Stimulated activated naive CD8-positive, alpha-beta T cell treated with anti-CD3 and anti-CD28 coated beads, Interleukin-15, amount 100 ng/mL, for 72 hours (primary cell): ENCODE measurements at regions not wholly inside any gene's neighbourhood (a gene's known extent, or its start where the extent isn't known, plus 50 kb on each side); places are given as distances from the start of the nearest gene placed in this dataset.
"Not testable (repeated sequence)": the region's sequence is repeated elsewhere in the genome, so short reads cannot be mapped to it uniquely, and the experiment has no call there.

Experiments used
- ATAC-seq: fragments of 150-1000 bp; cut with Tn5 transposase; 2 replicates; pipeline ENCODE4 v1.10.0; 2021; ENCODE audit warnings: mild to moderate bottlenecking, moderate library complexity
- DNase-seq, 2 donors: peaks; one replicate each; pipeline ENCODE4 v3.0.0; 2021 to 2022
- H3K27ac Mint-ChIP-seq, 2 donors: one replicate each; pipeline ENCODE4 v1.8.0; 2022; ENCODE audit warnings: mild to moderate bottlenecking in 2 of 2, mixed read lengths in 2 of 2, moderate library complexity in 2 of 2
- H3K27me3 Mint-ChIP-seq: one replicate; pipeline ENCODE4 v1.8.0; 2022; ENCODE audit warnings: mixed read lengths
- H3K4me1 Mint-ChIP-seq: one replicate; pipeline ENCODE4 v1.8.0; 2022; ENCODE audit warnings: mild to moderate bottlenecking, mixed read lengths
- H3K4me3 Mint-ChIP-seq, 2 donors: one replicate each; pipeline ENCODE4 v1.8.0; 2022; ENCODE audit warnings: mild to moderate bottlenecking in 2 of 2, mixed read lengths in 2 of 2, moderate library complexity in 1 of 2
- H3K9me3 Mint-ChIP-seq, 2 donors: one replicate each; pipeline ENCODE4 v1.8.0; 2022; ENCODE audit warnings: mixed read lengths in 2 of 2

DNA sequence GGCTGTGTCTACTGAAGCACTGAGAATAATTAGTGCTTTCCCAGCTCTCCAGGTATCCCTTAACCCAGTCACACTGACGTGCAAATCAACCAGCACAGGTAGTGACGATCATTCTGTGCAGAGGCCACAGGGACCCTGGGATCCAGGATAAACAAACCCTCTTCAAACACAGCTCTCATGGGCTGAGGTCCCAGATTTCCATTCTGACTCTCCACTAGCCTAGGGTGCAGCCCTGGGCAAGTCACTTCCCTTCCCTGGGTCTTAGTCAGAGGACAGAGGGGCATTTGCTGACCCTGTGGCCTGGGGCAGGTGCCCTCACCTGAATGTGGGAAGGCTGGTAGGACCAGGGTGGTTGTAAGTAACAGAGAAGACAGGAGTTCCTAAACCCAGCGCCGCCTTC, 724.7 kb downstream of the MATN1 start:
- Mint-ChIP-seq H3K27ac (no peak overlapping the region), H3K4me3 (no peak overlapping the region), H3K27me3 (peaks cover 7% of the 10 kb centered on the region), H3K4me1 (no peaks in the 10 kb centered on the region), H3K9me3 (peaks cover 11% of the 10 kb centered on the region in 2 donors)
- no peak for ATAC-seq
- DNase-seq, result no peak

DNA sequence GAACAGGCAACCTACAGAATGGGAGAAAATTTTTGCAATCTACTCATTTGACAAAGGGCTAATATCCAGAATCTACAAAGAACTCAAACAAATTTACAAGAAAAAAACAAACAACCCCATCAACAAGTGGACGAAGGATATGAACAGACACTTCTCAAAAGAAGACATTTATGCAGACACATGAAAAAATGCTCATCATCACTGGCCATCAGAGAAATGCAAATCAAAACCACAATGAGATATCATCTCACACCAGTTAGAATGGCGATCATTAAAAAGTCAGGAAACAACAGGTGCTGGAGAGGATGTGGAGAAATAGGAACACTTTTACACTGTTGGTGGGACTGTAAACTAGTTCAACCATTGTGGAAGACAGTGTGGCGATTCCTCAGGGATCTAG, 725.6 kb downstream of the MATN1 start:
- not testable (repeated sequence) for H3K4me3 Mint-ChIP-seq, H3K27ac Mint-ChIP-seq, DNase-seq, H3K4me1 Mint-ChIP-seq, H3K27me3 Mint-ChIP-seq, ATAC-seq
- peaks cover 18 to 20% of the 10 kb centered on the region in 2 donors for H3K9me3 Mint-ChIP-seq

DNA sequence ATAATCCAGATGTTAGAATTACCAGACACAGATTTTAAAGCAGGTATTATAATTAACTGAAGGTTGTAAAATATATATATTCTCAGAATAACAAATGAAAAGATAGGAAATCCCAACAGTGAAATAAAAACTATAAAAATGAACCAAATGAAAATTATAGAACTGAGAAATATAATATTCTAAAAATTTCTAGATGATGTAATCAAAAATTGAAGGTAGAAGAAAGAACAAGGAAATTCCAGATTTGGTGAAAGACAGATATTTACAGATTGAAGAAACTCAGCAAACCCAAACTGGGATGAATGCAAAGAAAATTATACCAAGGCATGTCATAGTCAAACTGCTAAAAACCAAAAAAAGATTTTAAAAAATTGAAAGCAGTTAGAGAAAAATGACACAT, 729.4 kb downstream of the MATN1 start:
- H3K9me3 Mint-ChIP-seq, result peaks cover 18 to 27% of the 10 kb centered on the region in 2 donors
- no peak overlapping the region for H3K27ac Mint-ChIP-seq
- H3K27me3 Mint-ChIP-seq, result peaks cover 8% of the 10 kb centered on the region
- H3K4me3 Mint-ChIP-seq, result no peak overlapping the region
- no peak for DNase-seq
- no peak for ATAC-seq
- no peaks in the 10 kb centered on the region for H3K4me1 Mint-ChIP-seq

DNA sequence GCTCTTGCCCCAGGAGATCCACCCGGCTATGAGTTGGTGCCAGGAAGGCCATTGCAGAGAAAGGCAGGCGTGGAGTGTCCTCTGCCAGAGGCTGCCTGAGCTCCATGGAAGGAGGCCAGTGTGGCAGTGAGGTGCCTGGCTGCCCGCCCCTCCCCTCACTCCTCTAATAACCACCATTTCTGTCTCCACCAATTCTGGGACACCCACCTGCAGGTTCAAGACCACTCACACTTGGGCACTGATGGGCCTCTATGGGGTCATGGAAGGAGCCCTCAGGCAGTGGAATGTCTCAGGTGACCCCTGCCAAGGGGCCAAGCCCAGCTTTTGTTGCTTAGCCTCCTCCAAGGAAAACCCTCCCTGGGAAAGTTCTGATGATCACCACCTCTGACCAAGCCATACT, 731.6 kb downstream of the MATN1 start:
- no peak for DNase-seq
- ATAC-seq, result no peak
- Mint-ChIP-seq H3K27ac (no peak overlapping the region), H3K4me3 (no peak overlapping the region), H3K4me1 (no peaks in the 10 kb centered on the region), H3K27me3 (peaks cover 8% of the 10 kb centered on the region), H3K9me3 (peaks cover 18 to 27% of the 10 kb centered on the region in 2 donors)

DNA sequence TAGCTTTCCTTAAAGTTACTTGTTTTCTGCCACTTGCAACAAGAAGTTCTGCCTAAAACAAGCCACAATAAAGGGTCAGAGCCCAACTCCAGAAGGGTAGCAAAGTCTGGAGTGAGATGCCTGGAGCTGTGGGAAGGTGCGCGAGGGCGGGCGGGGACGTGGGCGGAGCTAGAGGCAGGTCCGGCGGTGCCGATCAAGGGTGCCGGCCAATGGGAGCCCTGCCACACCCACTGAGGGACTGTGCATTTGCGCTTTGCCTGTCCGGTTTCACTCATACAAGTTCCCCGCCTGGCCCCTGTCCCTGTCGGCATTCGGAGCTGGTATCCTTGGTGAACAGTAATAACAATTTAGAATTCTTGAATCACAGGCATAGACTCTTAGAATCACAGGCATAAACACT, 732.4 kb downstream of the MATN1 start:
- no peak overlapping the region for H3K27ac Mint-ChIP-seq
- H3K27me3 Mint-ChIP-seq, result peaks cover 8% of the 10 kb centered on the region
- H3K9me3 Mint-ChIP-seq, result peaks cover 14 to 24% of the 10 kb centered on the region in 2 donors
- no peak for DNase-seq
- ATAC-seq, result no peak
- H3K4me3 Mint-ChIP-seq, result no peak overlapping the region
- no peaks in the 10 kb centered on the region for H3K4me1 Mint-ChIP-seq

DNA sequence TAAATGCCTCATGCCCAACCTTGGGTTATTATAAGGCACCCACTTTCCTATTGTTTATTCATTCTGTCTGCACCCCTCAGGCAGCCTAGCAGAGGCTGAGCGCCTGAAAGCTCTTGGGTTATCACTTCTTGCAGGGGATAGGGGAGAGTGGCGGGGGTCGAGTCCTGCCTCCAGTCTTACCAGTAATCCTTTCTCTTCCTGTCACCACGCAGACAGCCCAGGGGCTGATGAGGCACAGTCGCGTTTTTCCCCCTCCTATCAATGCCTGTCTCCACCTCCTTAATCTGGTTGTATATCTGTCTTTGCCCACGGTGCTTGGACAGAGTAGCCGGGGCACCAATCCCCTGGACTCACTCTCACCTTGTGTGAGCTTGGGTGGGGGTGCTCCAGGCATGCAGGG, 733.1 kb downstream of the MATN1 start:
- no peak overlapping the region for H3K27ac Mint-ChIP-seq
- peaks cover 12 to 16% of the 10 kb centered on the region in 2 donors for H3K9me3 Mint-ChIP-seq
- DNase-seq (no peak), ATAC-seq (no peak)
- no peaks in the 10 kb centered on the region for H3K4me1 Mint-ChIP-seq
- no peak overlapping the region for H3K4me3 Mint-ChIP-seq
- H3K27me3 Mint-ChIP-seq, result peaks cover 8% of the 10 kb centered on the region

DNA sequence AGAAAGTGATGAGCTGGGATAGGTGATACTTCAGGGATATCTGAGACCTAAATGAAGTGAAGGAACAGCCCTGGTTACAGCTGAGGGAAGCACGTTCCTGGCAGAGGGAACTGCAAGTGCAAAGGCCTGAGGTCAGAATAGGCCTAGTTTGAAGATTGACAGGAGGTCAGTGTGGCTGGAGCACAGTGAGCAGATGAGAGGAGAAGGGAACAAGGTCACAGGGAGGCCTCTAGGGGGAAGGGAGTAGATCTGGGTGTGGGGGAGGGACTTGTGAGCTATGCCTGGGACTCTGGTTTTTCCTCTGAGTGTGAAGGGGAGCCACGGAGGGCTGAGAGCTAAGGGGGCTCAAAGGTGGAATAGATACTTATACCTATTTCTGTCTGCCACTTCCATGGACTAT, 736.4 kb downstream of the MATN1 start:
- no peak overlapping the region for H3K27ac Mint-ChIP-seq
- no peaks in the 10 kb centered on the region for H3K9me3 Mint-ChIP-seq
- DNase-seq (no peak), ATAC-seq (no peak)
- H3K4me1 Mint-ChIP-seq, result no peaks in the 10 kb centered on the region
- peaks cover 20% of the 10 kb centered on the region for H3K27me3 Mint-ChIP-seq
- H3K4me3 Mint-ChIP-seq, result no peak overlapping the region

DNA sequence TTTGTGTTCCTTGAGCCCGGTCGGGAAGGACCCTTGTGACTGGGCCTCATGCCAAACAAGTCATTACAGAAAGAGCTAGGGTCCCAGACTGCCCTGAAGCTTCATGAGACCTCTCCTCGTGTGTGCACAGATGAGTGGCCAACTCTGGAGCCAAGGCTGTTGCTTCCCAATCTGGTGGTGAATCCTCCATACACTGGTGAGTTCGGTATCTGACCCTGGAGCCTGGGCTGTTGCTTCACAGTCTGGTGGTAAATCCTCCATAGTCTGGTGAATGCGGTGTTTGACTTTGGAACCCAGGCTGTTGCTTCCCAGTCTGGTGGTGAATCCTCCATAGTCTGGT, 737.8 kb downstream of the MATN1 start:
- DNase-seq, result no peak
- ATAC-seq, result no peak
- Mint-ChIP-seq H3K4me1 (no peaks in the 10 kb centered on the region), H3K27me3 (peaks cover 18% of the 10 kb centered on the region), H3K9me3 (no peaks in the 10 kb centered on the region), H3K27ac (no peak overlapping the region), H3K4me3 (no peak overlapping the region)

DNA sequence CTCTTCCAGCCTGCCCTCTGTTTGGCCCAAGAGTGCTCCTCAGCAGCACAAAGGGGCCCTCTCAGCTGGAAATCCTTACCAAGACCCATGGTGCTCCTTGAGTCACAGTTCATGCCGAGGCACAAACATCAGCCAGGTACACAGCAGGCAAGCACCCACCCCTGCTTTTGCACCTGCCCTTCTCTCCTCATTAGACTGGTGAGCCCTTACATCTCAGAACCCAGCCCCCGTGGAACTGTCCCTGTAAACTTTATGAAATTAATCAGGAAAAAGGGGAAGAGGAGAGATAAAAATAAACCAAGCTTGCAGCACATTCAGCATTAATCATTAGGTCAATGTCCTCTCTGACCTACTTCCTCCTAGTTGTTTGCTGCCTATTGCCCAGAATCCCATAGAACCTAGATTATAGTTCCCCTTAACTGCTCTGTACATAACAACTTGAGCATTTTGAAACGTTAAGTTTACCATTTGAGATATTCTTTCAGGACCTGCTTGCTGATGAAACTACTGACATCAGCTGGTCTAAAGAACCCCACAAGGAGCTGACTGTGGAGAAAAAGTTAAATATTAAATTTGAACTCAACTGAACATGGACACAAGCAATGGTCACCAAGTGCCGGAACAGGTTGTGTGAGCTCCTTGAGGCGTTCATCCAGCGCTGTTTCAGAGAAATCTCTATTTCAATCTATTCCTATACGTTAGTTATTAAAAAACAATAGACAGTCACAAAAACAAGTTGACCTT, 738.4 kb downstream of the MATN1 start:
- H3K4me1 Mint-ChIP-seq, result no peaks in the 10 kb centered on the region
- no peak overlapping the region for H3K27ac Mint-ChIP-seq
- H3K9me3 Mint-ChIP-seq, result no peaks in the 10 kb centered on the region
- DNase-seq (no peak), ATAC-seq (no peak)
- H3K27me3 Mint-ChIP-seq, result peaks cover 12% of the 10 kb centered on the region
- H3K4me3 Mint-ChIP-seq, result no peak overlapping the region

DNA sequence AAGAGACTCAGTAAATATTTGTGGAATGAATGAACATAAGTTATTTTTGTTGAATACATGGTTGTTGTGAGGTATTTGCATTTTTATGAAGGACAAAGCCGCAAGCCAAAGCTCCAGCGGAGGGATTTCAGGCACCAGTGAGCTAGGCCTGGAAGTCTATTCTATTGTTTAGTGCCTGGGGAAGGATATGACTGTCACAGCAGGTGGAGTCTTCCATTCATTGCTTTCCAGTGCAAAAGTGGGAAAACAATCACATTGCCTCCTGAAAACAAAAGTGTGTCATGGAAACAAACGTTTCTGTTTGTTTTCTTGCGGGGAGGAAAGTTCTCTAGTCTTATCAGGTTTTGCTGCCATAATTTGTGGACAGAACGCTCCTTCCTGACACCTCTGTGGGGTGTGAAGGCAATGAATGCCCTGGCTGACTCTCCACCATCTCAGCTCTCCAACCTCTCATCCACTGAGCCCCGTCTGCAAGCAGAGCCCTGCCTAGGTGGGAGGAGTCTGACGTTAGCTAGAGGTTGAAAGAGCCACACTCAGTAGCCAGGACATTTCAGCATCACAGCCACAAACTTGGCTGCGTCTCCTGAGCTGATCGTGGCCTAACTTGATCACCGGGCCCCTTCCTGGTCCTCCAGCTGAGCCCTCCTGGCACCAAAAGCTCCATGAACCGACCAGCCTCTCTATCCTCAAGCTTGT, 739.1 kb downstream of the MATN1 start:
- Mint-ChIP-seq H3K4me3 (no peak overlapping the region), H3K4me1 (no peaks in the 10 kb centered on the region), H3K27me3 (peaks cover 12% of the 10 kb centered on the region), H3K27ac (no peak overlapping the region), H3K9me3 (no peaks in the 10 kb centered on the region)
- no peak for DNase-seq
- no peak for ATAC-seq

DNA sequence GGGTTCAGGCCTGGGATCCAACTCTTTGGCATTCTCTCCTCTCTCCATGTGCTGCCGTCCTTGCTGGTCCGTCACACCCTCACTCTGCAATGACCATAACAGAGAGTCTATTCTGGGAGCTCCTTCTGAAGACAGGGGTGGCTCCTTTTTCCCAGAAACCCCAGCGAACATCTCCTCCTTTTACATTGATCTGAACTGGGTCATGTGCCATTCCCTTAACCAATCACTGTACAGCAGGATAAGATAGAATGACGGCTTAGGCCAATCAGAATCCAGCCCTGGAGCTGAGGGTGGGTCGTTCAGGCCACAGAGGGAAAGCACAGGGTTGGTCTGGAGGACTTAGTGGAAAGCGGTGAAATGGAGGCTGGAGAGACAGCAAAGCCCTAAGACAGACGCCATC, 740.1 kb downstream of the MATN1 start:
- Mint-ChIP-seq H3K27me3 (peaks cover 12% of the 10 kb centered on the region), H3K27ac (no peak overlapping the region), H3K4me3 (no peak overlapping the region), H3K9me3 (no peaks in the 10 kb centered on the region), H3K4me1 (no peaks in the 10 kb centered on the region)
- no peak for ATAC-seq
- no peak for DNase-seq

DNA sequence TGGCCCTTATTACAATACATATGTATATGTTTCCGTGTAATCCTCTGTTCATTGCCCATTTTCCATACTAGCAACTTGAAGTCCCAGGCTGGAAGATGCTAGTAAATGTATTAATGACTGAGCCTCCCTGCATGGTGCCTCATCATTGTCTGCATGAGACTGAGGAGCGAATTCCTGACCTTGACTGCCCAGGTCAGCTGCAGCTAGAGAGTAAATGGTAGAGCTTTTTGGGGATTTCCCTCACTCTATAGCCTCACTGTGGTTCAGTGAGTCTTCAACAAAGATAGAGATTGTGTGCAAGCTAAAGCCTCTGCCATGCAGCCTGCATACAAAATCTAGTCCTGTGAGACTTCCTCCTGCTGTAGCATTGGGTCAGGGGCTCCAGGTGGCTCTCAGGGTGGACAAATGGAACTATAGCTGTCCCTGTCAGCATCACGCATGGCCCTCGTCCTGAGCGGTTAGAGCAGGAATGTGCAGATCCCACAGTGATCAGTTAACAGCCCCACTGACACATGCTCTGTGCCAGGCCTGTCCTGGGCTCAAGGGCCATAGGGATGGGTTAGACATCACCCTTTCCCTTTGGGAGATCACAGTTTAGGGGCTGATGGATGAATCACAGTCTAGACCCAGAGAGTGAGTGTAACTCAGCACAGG, 741.7 kb downstream of the MATN1 start:
- Mint-ChIP-seq H3K4me3 (no peak overlapping the region), H3K9me3 (peaks cover 0 to 8% of the 10 kb centered on the region in 2 donors), H3K27me3 (peaks cover 12% of the 10 kb centered on the region), H3K4me1 (no peaks in the 10 kb centered on the region), H3K27ac (no peak overlapping the region)
- ATAC-seq (no peak), DNase-seq (no peak)

DNA sequence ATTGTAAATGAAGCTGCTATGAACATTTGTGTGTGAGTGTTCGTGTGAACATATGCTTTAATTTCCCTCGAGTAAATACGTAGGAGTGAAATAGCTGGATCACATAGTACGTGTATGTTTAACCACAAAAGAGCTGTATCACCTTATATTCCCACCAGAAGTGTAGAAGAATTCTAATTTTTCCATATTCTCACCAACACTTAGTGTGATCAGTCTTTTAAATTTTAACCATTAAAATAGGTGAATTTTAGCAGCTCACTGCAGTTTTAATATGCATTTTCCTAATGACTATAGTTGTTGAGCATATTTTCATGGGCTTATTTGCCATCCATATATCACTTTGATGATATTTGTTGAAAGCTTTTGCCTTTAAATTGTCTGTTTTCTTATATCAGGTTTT, 741.2 kb downstream of the PTPRU start:
- Mint-ChIP-seq H3K27ac (no peak overlapping the region), H3K4me3 (no peak overlapping the region), H3K4me1 (no peaks in the 10 kb centered on the region), H3K9me3 (peaks cover 6 to 13% of the 10 kb centered on the region in 2 donors), H3K27me3 (no peaks in the 10 kb centered on the region)
- no peak for ATAC-seq
- DNase-seq, result no peak

DNA sequence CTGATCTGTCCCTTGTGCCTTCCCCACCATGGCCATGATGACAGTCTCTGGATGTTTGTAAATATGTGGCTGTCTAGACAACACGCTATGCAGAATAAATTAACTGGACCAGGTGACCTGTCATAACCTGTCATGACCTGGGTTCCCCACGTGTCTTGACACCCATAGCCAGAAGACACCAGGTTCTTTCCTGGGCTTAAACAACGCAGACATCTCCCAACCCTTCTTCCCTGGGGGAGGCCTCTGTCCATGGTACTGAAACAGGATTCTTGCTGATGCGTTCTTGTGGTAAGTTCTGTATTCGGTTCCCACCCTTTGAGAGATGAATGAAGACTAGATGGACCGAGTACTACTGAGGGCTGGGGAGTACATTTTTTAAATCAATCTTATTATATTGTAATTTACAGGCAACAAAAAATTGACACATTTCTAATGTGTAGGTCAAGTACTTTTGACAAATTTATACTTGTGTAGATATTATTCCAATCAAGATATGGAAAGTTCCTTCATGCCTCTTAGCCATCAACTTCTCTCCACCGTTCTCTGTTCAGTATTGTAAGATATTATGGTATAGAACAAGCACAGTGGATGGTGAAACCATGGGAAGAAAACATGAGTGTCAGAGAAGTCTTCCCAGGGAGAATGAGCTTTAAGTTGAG, 738.8 kb downstream of the PTPRU start:
- H3K4me1 Mint-ChIP-seq, result no peaks in the 10 kb centered on the region
- H3K27me3 Mint-ChIP-seq, result peaks cover 15% of the 10 kb centered on the region
- peaks cover 6 to 13% of the 10 kb centered on the region in 2 donors for H3K9me3 Mint-ChIP-seq
- H3K27ac Mint-ChIP-seq, result no peak overlapping the region
- no peak for ATAC-seq
- no peak overlapping the region for H3K4me3 Mint-ChIP-seq
- DNase-seq, result no peak

DNA sequence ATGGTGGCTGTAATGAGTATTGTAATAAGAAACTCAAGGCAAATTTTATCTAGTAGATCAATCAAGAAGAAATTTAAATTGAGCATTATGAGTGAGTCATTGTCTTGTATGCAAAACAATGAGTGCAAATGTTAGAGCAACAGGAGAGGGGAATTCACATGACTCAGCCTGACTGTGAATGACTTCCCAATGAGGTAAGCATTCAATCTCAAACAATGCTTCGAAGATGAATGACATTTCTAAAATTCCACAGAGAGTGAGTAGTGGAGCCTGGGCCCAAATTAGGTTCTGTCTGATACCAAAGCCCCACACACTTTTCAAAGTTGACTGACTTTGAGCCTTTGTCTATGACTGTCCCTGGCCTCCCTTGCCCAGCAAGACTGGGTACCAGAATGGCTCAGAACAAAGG, 738.0 kb downstream of the PTPRU start:
- H3K27ac Mint-ChIP-seq, result no peak overlapping the region
- no peak for DNase-seq
- no peak overlapping the region for H3K4me3 Mint-ChIP-seq
- peaks cover 21% of the 10 kb centered on the region for H3K27me3 Mint-ChIP-seq
- H3K9me3 Mint-ChIP-seq, result peaks cover 6 to 13% of the 10 kb centered on the region in 2 donors
- ATAC-seq, result peak; percentile 70
- no peaks in the 10 kb centered on the region for H3K4me1 Mint-ChIP-seq

DNA sequence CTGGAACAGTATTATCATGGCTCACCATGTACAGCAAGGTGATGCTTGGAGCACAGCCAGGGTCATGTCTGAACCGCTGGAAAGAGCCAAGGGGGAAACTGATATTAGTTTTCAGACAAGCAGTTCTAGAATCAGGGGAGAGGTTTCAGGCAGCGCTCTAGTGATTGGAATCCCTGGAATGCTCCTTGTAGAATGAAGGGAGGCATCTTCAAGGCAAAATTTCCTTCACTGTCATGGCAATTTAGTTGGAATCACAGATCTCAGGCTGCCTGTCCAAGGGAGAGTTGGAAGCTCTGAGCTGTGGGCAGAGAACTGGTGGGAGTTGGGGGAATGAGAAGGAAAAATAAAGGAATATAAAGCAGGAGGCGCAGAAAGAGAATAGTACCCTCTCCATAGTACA, 737.1 kb downstream of the PTPRU start:
- ATAC-seq (no peak), DNase-seq (no peak)
- peaks cover 6 to 13% of the 10 kb centered on the region in 2 donors for H3K9me3 Mint-ChIP-seq
- H3K4me3 Mint-ChIP-seq, result no peak overlapping the region
- peaks cover 28% of the 10 kb centered on the region for H3K27me3 Mint-ChIP-seq
- no peak overlapping the region for H3K27ac Mint-ChIP-seq
- H3K4me1 Mint-ChIP-seq, result no peaks in the 10 kb centered on the region
